ENCODE measurements at regions not wholly inside any gene's neighbourhood (a gene's known extent, or its start where the extent isn't known, plus 50 kb on each side); places are given as distances from the start of the nearest gene placed in this dataset.
A peak's percentile ranks its signal among the peaks of the same experiment; 100 is the strongest.

DNA sequence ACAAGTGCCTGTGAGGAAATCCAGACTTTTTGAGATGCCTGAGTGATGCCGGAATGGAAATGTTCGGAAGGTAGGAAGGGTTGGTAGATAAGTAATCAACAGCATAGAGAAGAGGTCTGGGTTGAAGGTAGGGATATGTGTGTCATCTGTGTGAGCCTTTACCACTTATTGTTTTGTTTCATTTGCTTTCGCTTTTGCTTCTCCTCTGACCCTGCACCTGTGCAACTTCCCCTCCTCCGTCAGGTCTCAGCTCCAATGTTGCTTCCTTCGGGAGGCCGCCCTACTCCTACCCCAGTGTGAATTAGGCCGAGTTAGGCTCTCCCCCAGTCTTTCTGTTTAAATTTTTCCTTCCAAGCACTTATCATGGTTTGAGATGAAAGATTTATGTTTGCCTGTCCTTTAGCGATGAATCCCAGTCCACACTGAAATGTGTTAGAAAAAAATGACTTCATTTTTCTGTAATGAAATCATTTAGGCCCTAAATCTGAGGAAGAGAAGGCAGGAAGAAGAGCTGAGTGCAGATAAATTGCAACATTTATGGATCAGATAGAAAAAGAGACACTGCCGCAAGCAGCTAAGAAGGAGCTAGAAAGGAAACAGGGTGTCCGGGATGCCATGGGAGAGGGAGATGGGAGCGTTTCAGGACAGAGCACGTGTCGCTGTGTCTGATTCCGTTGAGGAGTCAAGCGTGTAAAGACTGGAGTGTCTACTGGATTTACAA lies 139.6 kb upstream of the PELI1 start:
- TF ChIP-seq, protein P1, sequence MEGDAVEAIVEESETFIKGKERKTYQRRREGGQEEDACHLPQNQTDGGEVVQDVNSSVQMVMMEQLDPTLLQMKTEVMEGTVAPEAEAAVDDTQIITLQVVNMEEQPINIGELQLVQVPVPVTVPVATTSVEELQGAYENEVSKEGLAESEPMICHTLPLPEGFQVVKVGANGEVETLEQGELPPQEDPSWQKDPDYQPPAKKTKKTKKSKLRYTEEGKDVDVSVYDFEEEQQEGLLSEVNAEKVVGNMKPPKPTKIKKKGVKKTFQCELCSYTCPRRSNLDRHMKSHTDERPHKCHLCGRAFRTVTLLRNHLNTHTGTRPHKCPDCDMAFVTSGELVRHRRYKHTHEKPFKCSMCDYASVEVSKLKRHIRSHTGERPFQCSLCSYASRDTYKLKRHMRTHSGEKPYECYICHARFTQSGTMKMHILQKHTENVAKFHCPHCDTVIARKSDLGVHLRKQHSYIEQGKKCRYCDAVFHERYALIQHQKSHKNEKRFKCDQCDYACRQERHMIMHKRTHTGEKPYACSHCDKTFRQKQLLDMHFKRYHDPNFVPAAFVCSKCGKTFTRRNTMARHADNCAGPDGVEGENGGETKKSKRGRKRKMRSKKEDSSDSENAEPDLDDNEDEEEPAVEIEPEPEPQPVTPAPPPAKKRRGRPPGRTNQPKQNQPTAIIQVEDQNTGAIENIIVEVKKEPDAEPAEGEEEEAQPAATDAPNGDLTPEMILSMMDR (IDR thresholded peaks at IDR 0.05): no peak
- TF ChIP-seq POLR2A (IDR thresholded peaks at IDR 0.05): no peak
- TF ChIP-seq POLR2AphosphoS5 (IDR thresholded peaks at IDR 0.05; ENCODE audit: insufficient read depth in 1 of 2, low read depth in 1 of 2): peak in 1 of 2 donors; percentile 44
